ENCODE measurements at regions not wholly inside any gene's neighbourhood (a gene's known extent, or its start where the extent isn't known, plus 50 kb on each side); places are given as distances from the start of the nearest gene placed in this dataset.

DNA sequence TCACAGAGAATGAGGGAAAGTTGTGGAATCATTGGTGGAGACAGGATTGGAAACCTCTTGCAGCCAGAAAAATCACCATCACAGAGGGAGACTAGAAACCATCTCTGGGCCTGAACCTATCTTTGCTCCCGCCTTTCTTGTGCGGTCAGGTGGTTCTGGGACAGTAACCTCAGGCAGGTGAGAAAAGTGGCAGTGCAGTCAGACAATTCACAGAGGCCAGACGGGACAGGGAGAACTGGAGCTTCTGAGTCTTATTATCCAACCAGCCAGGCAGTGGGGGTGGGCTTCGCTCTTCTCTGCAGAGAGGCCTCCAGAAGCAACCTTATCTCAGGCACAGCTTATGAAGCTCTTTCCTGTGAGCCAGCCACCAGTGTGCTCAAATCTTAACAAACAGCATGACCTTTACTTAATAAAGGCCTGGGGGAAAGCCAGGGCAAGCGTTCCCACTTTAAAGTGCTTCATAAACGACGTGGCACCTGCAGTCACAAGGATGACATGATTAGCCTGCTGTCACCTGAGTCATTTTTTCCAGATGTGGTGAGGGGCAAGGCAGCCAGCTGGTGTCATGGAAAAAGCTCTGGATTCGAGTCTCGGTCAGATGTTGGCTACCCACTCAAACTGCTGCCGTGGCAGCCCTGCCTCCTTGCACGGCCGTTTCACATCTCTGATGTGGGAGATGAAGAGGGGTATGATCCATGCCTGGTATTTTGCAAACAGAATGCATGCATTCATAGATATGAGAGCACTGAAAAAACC, 109.7 kb downstream of the B3GNT2 start:
- no peak for TF ChIP-seq TAF1 (IDR thresholded peaks at IDR 0.05; ENCODE audit: borderline replicate concordance, low read depth, low read length)
- no peak for TF ChIP-seq POLR2A (IDR thresholded peaks at IDR 0.05; ENCODE audit: low read depth, low read length)
- TF ChIP-seq POLR2AphosphoS5 (IDR thresholded peaks at IDR 0.05; ENCODE audit: low read depth, low read length), result no peak
- FAIRE-seq (no peak), DNase-seq (ENCODE audit: insufficient read length) (no peak)

- FAIRE-seq (peak; percentile 76), DNase-seq (ENCODE audit: insufficient read length) (no peak)
- TF ChIP-seq TAF1 (IDR thresholded peaks at IDR 0.05; ENCODE audit: borderline replicate concordance, low read depth, low read length), result no peak
- TF ChIP-seq POLR2AphosphoS5 (IDR thresholded peaks at IDR 0.05; ENCODE audit: low read depth, low read length), result no peak
- no peak for TF ChIP-seq POLR2A (IDR thresholded peaks at IDR 0.05; ENCODE audit: low read depth, low read length)
Measured at GRCh38 chr2:62304429-62305417, 108.8 kb downstream of the B3GNT2 start.

DNA sequence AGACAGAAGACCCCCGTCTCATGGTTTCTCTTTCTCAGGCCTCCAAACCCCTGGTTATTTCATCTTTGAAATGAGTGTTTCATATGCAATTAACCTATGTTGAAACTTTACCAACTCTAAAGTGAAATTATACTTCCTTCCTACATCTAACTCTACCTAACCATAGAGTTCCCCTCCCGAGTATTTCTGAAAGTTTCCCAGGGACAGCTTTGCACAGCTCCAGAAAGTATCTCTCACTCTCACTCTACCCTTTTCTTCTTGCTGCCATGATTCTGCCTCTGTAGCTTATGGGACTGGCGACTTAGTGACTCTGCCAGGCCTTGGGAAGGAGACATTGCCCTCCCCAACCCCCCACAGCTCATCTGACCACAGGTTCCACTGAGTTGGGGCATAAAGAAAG, 107.9 kb downstream of the B3GNT2 start:
- DNase-seq (ENCODE audit: insufficient read length) (no peak), FAIRE-seq (peak; percentile 76)
- TF ChIP-seq POLR2A (IDR thresholded peaks at IDR 0.05; ENCODE audit: low read depth, low read length) (no peak), TAF1 (IDR thresholded peaks at IDR 0.05; ENCODE audit: borderline replicate concordance, low read depth, low read length) (no peak), POLR2AphosphoS5 (IDR thresholded peaks at IDR 0.05; ENCODE audit: low read depth, low read length) (no peak)

DNA sequence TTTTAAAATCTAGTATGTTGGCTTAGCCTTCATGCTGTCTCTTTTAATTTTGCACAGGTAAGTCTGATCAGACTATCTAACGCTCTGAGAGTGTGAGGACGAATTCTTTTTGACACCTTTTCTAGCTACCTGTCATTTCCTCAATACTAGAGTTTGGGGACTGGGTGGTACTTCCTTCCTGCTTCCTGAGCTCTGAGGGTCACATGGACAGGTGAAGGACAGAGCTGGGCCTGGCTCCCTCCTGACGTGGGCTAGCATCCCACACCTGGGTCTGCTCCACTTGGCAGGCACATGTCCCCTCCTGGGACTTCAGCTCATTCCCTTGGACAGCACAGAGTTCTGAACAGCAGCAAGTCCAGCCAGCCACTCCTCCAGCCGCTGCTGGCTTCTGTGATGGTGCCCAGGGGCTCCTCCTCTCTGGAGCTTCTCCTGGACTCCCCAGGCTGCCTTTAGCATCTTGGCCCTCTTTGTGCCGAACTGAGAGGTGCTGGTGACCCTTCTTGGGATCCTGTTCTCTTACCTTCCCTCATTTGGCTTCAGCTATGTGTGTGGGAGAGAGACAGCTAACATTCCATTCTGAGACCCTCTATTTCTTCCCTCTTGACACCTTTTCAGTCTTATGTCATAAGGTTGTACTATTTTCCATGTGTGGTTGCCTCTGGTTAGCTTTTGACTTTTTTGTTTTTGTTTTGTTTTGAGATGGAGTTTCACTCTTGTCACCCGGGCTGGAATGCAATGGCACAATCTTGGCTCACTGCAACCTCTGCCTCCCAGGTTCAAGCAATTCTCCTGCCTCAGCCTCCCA, 106.9 kb downstream of the B3GNT2 start:
- FAIRE-seq, result no peak
- DNase-seq (ENCODE audit: insufficient read length), result no peak
- TF ChIP-seq TAF1 (IDR thresholded peaks at IDR 0.05; ENCODE audit: borderline replicate concordance, low read depth, low read length) (no peak), POLR2AphosphoS5 (IDR thresholded peaks at IDR 0.05; ENCODE audit: low read depth, low read length) (no peak), POLR2A (IDR thresholded peaks at IDR 0.05; ENCODE audit: low read depth, low read length) (no peak)

- FAIRE-seq (no peak), DNase-seq (ENCODE audit: insufficient read length) (no peak)
- no peak for TF ChIP-seq POLR2AphosphoS5 (IDR thresholded peaks at IDR 0.05; ENCODE audit: low read depth, low read length)
- TF ChIP-seq POLR2A (IDR thresholded peaks at IDR 0.05; ENCODE audit: low read depth, low read length), result no peak
- TF ChIP-seq TAF1 (IDR thresholded peaks at IDR 0.05; ENCODE audit: borderline replicate concordance, low read depth, low read length), result no peak
Measured at GRCh38 chr2:62300925-62301324, 105.0 kb downstream of the B3GNT2 start.

- no peak for FAIRE-seq
- no peak for DNase-seq (ENCODE audit: insufficient read length)
- TF ChIP-seq POLR2A (IDR thresholded peaks at IDR 0.05; ENCODE audit: low read depth, low read length), result no peak
- TF ChIP-seq POLR2AphosphoS5 (IDR thresholded peaks at IDR 0.05; ENCODE audit: low read depth, low read length), result no peak
- TF ChIP-seq TAF1 (IDR thresholded peaks at IDR 0.05; ENCODE audit: borderline replicate concordance, low read depth, low read length), result no peak
Measured at GRCh38 chr2:62297624-62298010, 101.7 kb downstream of the B3GNT2 start.

DNA sequence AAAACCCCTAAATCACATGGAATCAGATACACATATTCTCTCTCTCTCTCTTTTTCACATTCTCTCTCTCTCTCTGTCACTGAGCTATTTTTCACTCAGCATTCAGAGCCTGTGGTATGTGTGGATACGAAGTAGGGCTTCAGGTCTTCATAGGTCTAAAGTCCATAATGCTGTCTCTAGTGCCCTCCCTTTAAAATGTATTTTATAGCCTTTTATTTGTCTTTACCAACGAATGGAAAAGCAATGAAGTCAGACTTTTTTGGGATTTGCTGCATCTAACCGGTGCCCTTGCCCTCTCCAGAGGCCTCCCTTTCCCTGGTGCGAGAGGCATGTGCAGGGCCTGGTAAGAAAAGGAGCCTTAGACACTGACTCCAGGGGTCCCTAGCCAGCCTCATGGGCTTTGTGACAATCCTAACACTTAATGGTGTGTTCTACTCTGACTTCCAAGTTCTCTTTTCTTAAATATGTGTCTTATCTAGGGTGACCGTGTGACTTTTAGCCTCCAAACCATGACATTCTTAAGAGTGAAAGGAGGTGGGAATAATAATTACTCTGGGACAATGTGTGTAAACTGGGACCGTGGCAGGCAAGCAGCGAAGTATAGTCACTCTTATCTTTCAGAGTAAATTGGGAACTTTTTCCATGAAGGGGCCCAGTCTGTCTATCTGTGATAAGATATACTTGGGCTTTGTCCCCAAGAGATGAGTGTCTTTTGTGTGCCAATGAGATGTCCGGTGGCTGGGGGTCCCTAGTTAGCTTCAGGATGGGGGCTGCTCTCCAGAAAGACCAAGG, 101.1 kb downstream of the B3GNT2 start:
- FAIRE-seq (no peak), DNase-seq (ENCODE audit: insufficient read length) (no peak)
- TF ChIP-seq TAF1 (IDR thresholded peaks at IDR 0.05; ENCODE audit: borderline replicate concordance, low read depth, low read length) (no peak), POLR2AphosphoS5 (IDR thresholded peaks at IDR 0.05; ENCODE audit: low read depth, low read length) (no peak), POLR2A (IDR thresholded peaks at IDR 0.05; ENCODE audit: low read depth, low read length) (no peak)

- DNase-seq (ENCODE audit: insufficient read length), result no peak
- no peak for FAIRE-seq
- TF ChIP-seq POLR2AphosphoS5 (IDR thresholded peaks at IDR 0.05; ENCODE audit: low read depth, low read length), result no peak
- no peak for TF ChIP-seq POLR2A (IDR thresholded peaks at IDR 0.05; ENCODE audit: low read depth, low read length)
- TF ChIP-seq TAF1 (IDR thresholded peaks at IDR 0.05; ENCODE audit: borderline replicate concordance, low read depth, low read length), result no peak
Measured at GRCh38 chr2:62296034-62296831, 100.3 kb downstream of the B3GNT2 start.

- no peak for DNase-seq (ENCODE audit: insufficient read length)
Measured at GRCh38 chr2:62293490-62294271, 97.8 kb downstream of the B3GNT2 start.

More at GRCh38 chr2:62293490-62294271, 97.8 kb downstream of the B3GNT2 start:
- no peak for FAIRE-seq
- no peak for TF ChIP-seq POLR2A (IDR thresholded peaks at IDR 0.05; ENCODE audit: low read depth, low read length)
- no peak for TF ChIP-seq POLR2AphosphoS5 (IDR thresholded peaks at IDR 0.05; ENCODE audit: low read depth, low read length)
- TF ChIP-seq TAF1 (IDR thresholded peaks at IDR 0.05; ENCODE audit: borderline replicate concordance, low read depth, low read length), result no peak
